K562 (cell line): ENCODE measurements at regions not wholly inside any gene's neighbourhood (a gene's known extent, or its start where the extent isn't known, plus 50 kb on each side); places are given as distances from the start of the nearest gene placed in this dataset.

Experiments used
- ATAC-seq: fragments of 200-7000 bp; cut with Tn5 transposase; 3 replicates; pipeline ENCODE4 v1.9.1; 2020; ENCODE audit warnings: moderate library complexity
- BruUV-seq: library from RNA; stranded (reverse); fragments of 400-500 nt; replicated peaks from 2 replicates; lab custom pipeline; 2021; lab: Mats Ljungman, UMichigan
- CTCF ChIA-PET: fragments of 300-600 bp; formaldehyde crosslinking; extraction: SDS; loops from one replicate; lab custom pipeline; 2021; ENCODE audit warnings: low intra/inter-chr PET ratio; lab: Yijun Ruan, JAX
- POLR2A ChIA-PET: fragments of 300-600, 350-650 bp; sonication (Branson Sonifier 250); formaldehyde crosslinking; extraction: SDS; loops from one replicate; lab custom pipeline; 2021; ENCODE audit warnings: antibody characterized with exemption, inconsistent platforms; lab: Yijun Ruan, JAX
- DNase-seq, 4 experiments: peaks; one replicate each; pipeline versions ENCODE4 v3.0.0 to v3.0.0-alpha.2; 2011 to 2018; ENCODE audit warnings: low spot score in 3 of 4, mixed read lengths in 3 of 4; ENCODE audit errors: extremely low read depth in 1 of 4
- FAIRE-seq: peaks from 2 replicates; lab custom pipeline; 2011; peaks lifted over from hg19 to GRCh38; lab: Jason Lieb, UNC
- H2AFZ ChIP-seq: 2 replicates; pipeline ENCODE4 v1.6.0; 2011; ENCODE audit warnings: low read depth, low read length, control low read depth, inconsistent platforms
- H3K27ac ChIP-seq: fragments of 200-600 bp; 3 replicates; pipeline ENCODE4 v1.8.0; 2011; ENCODE audit warnings: low read depth, mild to moderate bottlenecking, control low read depth, inconsistent platforms, low read length, moderate library complexity, mixed read lengths; ENCODE audit errors: extremely low read depth
- H3K27me3 ChIP-seq, 2 experiments: fragments of 300-600 bp in 1 of 2; 2 replicates in 1 of 2; 3 replicates in 1 of 2; pipeline versions ENCODE4 v1.6.0 to v1.8.0; 2011; ENCODE audit warnings: inconsistent platforms in 2 of 2, low read length in 2 of 2, mild to moderate bottlenecking in 1 of 2, mixed read lengths in 1 of 2, moderate library complexity in 1 of 2; ENCODE audit not compliant: control insufficient read depth in 2 of 2, insufficient read depth in 2 of 2
- H3K36me3 ChIP-seq: fragments of 300-600 bp; 3 replicates; pipeline ENCODE4 v1.8.0; 2011; ENCODE audit warnings: mild to moderate bottlenecking, low read length, inconsistent platforms; ENCODE audit not compliant: control insufficient read depth, insufficient read depth
- H3K4me1 ChIP-seq, 2 experiments: fragments of 200-600 bp in 1 of 2; replicated peaks in 1 of 2; 2 replicates in 1 of 2; 3 replicates in 1 of 2; pipeline versions ENCODE4 v1.5.1 to v1.8.0; 2011; ENCODE audit warnings: inconsistent platforms in 2 of 2, low read length in 2 of 2, mild to moderate bottlenecking in 1 of 2, mixed read lengths in 1 of 2, moderate library complexity in 1 of 2; ENCODE audit not compliant: control insufficient read depth in 2 of 2, insufficient read depth in 2 of 2
- H3K4me2 ChIP-seq: 2 replicates; pipeline ENCODE4 v1.6.1; 2011; ENCODE audit warnings: low read length, control low read depth, inconsistent platforms, mixed read lengths; ENCODE audit not compliant: insufficient read depth
- H3K4me3 ChIP-seq: fragments of 200-600 bp; sonication (generic), shearing (Covaris generic); 2 replicates; pipeline ENCODE4 v1.5.1; 2016; ENCODE audit warnings: control low read depth, inconsistent platforms
- H3K79me2 ChIP-seq: fragments of 200-600 bp; 3 replicates; pipeline ENCODE4 v1.8.0; 2011; ENCODE audit warnings: low read length, inconsistent platforms; ENCODE audit not compliant: control insufficient read depth, insufficient read depth
- H3K9ac ChIP-seq, 2 experiments: 2 replicates each; pipeline versions ENCODE4 v1.6.0 to v1.6.1; 2011; ENCODE audit warnings: low read depth in 2 of 2, low read length in 2 of 2, control low read depth in 1 of 2, inconsistent platforms in 1 of 2, mild to moderate bottlenecking in 1 of 2, mixed read lengths in 1 of 2; ENCODE audit not compliant: insufficient read depth in 1 of 2
- H3K9me1 ChIP-seq: one replicate; pipeline ENCODE4 v1.6.0; 2011; ENCODE audit warnings: inconsistent platforms, mild to moderate bottlenecking, low read length, moderate library complexity; ENCODE audit not compliant: control insufficient read depth, insufficient read depth
- H3K9me3 ChIP-seq: replicated peaks from 2 replicates; pipeline ENCODE4 v1.5.1; 2011; ENCODE audit warnings: low read depth, low read length, inconsistent platforms; ENCODE audit not compliant: control insufficient read depth, insufficient read depth
- H4K20me1 ChIP-seq: replicated peaks from 2 replicates; pipeline ENCODE4 v1.6.1; 2011; ENCODE audit warnings: low read length, inconsistent platforms, mixed read lengths; ENCODE audit not compliant: control insufficient read depth, insufficient read depth
- ATF1 ChIP-seq, 2 experiments: fragments of 450-650 bp in 1 of 2; IDR thresholded peaks; 2 replicates each; pipeline ENCODE4 v1.6.1; 2016; ENCODE audit warnings: missing compliant biosample characterization in 1 of 2, missing genetic modification characterization in 1 of 2
- GATAD2A ChIP-seq: fragments of 450-650 bp; IDR thresholded peaks from 2 replicates; pipeline ENCODE4 v1.6.1; 2017
- ZNF384 ChIP-seq: IDR thresholded peaks from 2 replicates; pipeline ENCODE4 v1.6.1; 2012; ENCODE audit warnings: low read depth, low read length, improper control_type of control experiment
- WGBS: fragments of 100-300 bp; shearing (Covaris generic); methylation state at CpG from one replicate; pipeline ENCODE4 v1.1.6; 2016; ENCODE audit warnings: low coverage, mixed read lengths; ENCODE audit not compliant: insufficient coverage; ENCODE audit errors: missing lambda C conversion rate; 5-methylcytosine and 5-hydroxymethylcytosine counted together
- in situ Hi-C: fragments of 300-500 bp; cut with MboI; formaldehyde crosslinking; loops from 4 replicates; pipeline ENCODE4 v1.15.0; 2018; ENCODE audit warnings: inconsistent platforms, mixed read lengths
- intact Hi-C: fragments of 100-400 bp; cut with micrococcal nuclease; formaldehyde crosslinking; loops from 2 replicates; pipeline ENCODE4 v1.14.2; 2022
- TF ChIP-seq, protein P1 (sequence below): IDR thresholded peaks from 2 replicates; pipeline ENCODE4 v1.6.1; 2016; ENCODE audit warnings: missing genetic modification characterization, missing compliant biosample characterization
- TF ChIP-seq, protein P2 (sequence below), 2 experiments: fragments of 450-650 bp in 1 of 2; IDR thresholded peaks; 2 replicates each; pipeline ENCODE4 v1.6.1; 2011 to 2017; ENCODE audit warnings: low read depth in 2 of 2, antibody characterized with exemption in 1 of 2, borderline replicate concordance in 1 of 2, low read length in 1 of 2, mild to moderate bottlenecking in 1 of 2, mixed read lengths in 1 of 2; ENCODE audit not compliant: control insufficient read depth in 1 of 2

DNA sequence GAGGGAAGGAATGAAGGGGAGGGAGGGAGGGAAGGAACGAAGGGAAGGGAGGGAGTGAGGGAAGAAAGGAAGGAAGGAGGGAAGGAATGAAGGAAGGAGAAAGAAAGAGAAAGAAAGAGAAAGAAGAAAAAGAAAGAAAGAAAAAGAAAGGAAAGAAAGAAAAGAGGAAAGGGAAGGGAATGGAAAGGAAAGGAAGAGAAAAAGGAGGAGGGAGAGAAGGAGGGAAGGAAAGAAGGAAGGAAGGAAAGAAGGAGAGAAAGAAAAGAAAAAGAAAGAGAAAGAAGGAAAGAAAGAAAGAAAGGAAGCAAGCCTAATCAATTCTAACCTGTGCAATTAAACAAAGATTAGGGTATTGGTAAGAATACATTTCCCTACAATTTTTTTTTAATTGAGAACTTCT, 238.6 kb downstream of the PYDC2 start:
- ATAC-seq: no peak
- Histone ChIP-seq H3K79me2 (no peaks in the 10 kb centered on the region), H3K4me2 (no peak overlapping the region), H2AFZ (no peak overlapping the region), H3K4me1 (no peaks in the 10 kb centered on the region), H3K4me3 (no peak overlapping the region), H3K27me3 (no peaks in the 10 kb centered on the region), H3K27ac (no peak overlapping the region), H3K9me3 (no peaks in the 10 kb centered on the region; the same call in 1 of the 2 replicates), H4K20me1 (no peaks in the 10 kb centered on the region), H3K36me3 (no peaks in the 10 kb centered on the region), H3K9ac (no peak overlapping the region), H3K9me1 (no peaks in the 10 kb centered on the region)
- intact Hi-C loops: no loop called here
- in situ Hi-C loops: no loop called here
- TF ChIP-seq ATF1 (CRISPR knock-in tag; IDR thresholded peaks at IDR 0.05) (no peak), ATF1 (tag; IDR thresholded peaks at IDR 0.05) (no peak)
- TF ChIP-seq, protein P1, sequence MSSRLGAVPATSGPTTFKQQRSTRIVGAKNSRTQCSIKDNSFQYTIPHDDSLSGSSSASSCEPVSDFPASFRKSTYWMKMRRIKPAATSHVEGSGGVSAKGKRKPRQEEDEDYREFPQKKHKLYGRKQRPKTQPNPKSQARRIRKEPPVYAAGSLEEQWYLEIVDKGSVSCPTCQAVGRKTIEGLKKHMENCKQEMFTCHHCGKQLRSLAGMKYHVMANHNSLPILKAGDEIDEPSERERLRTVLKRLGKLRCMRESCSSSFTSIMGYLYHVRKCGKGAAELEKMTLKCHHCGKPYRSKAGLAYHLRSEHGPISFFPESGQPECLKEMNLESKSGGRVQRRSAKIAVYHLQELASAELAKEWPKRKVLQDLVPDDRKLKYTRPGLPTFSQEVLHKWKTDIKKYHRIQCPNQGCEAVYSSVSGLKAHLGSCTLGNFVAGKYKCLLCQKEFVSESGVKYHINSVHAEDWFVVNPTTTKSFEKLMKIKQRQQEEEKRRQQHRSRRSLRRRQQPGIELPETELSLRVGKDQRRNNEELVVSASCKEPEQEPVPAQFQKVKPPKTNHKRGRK (tag): peak; percentile 89
- WGBS: no CpG with 5 or more reads among the region's 1 CpG
- DNase-seq: no peak
- no TSS peak for BruUV-seq
- POLR2A ChIA-PET: no interaction called here
- CTCF ChIA-PET: no interaction called here
- no peak for FAIRE-seq

DNA sequence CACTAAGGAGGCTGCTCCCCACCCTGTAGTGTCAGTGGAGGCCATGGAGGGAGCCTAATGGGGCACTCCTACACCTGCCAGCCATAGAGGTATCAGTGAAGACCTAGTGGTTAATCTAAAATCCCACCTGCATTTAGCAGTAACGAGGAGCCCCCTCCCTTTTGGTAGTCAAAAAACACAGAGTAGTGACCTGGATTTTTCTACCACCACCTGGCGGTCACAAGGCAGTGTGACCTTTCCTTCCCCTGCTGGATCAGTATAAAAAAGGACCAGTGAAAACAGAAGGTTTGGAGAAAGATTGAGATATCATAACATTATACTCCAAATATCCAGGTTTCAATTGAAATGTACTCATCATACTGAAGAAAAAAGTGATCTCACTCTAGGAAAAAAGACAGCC, 241.2 kb downstream of the PYDC2 start:
- Histone ChIP-seq H4K20me1 (no peaks in the 10 kb centered on the region), H3K36me3 (no peaks in the 10 kb centered on the region), H3K4me3 (no peak overlapping the region), H2AFZ (no peak overlapping the region), H3K9ac (no peak overlapping the region), H3K27me3 (no peaks in the 10 kb centered on the region), H3K79me2 (no peaks in the 10 kb centered on the region), H3K9me3 (no peaks in the 10 kb centered on the region; the same call in 1 of the 2 replicates), H3K4me2 (no peak overlapping the region), H3K4me1 (no peaks in the 10 kb centered on the region), H3K27ac (no peak overlapping the region), H3K9me1 (no peaks in the 10 kb centered on the region)
- no peak for ATAC-seq
- FAIRE-seq: no peak
- DNase-seq: no peak
- TF ChIP-seq ZNF384 (peak; percentile 52; the same call in 1 of the 2 replicates), GATAD2A (no peak)
- TF ChIP-seq, protein P2, sequence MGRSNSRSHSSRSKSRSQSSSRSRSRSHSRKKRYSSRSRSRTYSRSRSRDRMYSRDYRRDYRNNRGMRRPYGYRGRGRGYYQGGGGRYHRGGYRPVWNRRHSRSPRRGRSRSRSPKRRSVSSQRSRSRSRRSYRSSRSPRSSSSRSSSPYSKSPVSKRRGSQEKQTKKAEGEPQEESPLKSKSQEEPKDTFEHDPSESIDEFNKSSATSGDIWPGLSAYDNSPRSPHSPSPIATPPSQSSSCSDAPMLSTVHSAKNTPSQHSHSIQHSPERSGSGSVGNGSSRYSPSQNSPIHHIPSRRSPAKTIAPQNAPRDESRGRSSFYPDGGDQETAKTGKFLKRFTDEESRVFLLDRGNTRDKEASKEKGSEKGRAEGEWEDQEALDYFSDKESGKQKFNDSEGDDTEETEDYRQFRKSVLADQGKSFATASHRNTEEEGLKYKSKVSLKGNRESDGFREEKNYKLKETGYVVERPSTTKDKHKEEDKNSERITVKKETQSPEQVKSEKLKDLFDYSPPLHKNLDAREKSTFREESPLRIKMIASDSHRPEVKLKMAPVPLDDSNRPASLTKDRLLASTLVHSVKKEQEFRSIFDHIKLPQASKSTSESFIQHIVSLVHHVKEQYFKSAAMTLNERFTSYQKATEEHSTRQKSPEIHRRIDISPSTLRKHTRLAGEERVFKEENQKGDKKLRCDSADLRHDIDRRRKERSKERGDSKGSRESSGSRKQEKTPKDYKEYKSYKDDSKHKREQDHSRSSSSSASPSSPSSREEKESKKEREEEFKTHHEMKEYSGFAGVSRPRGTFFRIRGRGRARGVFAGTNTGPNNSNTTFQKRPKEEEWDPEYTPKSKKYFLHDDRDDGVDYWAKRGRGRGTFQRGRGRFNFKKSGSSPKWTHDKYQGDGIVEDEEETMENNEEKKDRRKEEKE (IDR thresholded peaks at IDR 0.05; ENCODE audit: borderline replicate concordance in 1 of 2, control insufficient read depth in 1 of 2, low read depth in 2 of 2, low read length in 1 of 2): no peak
- ChIA-PET CTCF (no interaction called here), POLR2A (no interaction called here)
- intact Hi-C loops (no loop called here), in situ Hi-C loops (no loop called here)
- WGBS: 4% methylated on average over 2 of the region's 2 CpGs
- BruUV-seq: no TSS peak
